GM21529 (cell line): ENCODE measurements at regions not wholly inside any gene's neighbourhood (a gene's known extent, or its start where the extent isn't known, plus 50 kb on each side); places are given as distances from the start of the nearest gene placed in this dataset.
"Not testable (repeated sequence)": the region's sequence is repeated elsewhere in the genome, so short reads cannot be mapped to it uniquely, and the experiment has no call there.

Experiments
- ATAC-seq: cut with Tn5 transposase; IDR thresholded peaks from one replicate; pipeline ENCODE4 v1.9.1; 2021; ENCODE audit not compliant: unreplicated experiment

DNA sequence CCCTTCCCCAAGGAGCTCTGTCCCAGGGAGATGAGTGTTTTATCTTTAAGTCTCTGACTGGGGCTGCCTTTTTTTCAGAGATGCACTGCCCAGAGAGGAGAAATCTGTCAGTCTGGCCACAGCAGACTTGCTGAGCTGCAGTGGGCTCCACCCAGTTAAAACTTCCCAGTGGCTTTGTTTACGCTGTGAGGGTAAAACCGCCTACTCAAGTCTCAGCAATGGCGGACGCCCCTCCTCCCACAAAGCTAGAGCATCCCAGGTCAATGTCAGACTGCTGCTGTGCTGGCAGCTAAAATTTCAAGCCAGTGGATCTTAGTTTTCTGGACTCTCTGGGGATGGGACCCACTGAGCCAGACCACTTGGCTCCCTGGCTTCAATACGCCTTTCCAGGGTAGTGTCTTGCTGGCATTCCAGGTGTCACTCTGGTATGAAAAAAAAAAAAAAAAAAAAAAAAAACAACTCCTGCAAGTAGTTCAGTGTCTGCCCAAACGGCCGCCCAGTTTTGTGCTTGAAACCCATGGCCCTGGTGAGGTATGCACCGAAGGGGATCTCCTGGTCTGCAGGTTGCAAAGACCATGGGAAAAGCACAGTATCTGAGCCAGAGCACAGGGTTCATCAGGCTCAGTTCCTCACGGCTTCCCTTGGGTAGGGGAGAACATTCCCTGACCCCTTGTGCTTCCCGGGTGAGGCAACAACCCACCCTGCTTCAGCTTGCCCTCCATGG, 1616.1 kb upstream of the ADGRL3 start:
- no peak for ATAC-seq

DNA sequence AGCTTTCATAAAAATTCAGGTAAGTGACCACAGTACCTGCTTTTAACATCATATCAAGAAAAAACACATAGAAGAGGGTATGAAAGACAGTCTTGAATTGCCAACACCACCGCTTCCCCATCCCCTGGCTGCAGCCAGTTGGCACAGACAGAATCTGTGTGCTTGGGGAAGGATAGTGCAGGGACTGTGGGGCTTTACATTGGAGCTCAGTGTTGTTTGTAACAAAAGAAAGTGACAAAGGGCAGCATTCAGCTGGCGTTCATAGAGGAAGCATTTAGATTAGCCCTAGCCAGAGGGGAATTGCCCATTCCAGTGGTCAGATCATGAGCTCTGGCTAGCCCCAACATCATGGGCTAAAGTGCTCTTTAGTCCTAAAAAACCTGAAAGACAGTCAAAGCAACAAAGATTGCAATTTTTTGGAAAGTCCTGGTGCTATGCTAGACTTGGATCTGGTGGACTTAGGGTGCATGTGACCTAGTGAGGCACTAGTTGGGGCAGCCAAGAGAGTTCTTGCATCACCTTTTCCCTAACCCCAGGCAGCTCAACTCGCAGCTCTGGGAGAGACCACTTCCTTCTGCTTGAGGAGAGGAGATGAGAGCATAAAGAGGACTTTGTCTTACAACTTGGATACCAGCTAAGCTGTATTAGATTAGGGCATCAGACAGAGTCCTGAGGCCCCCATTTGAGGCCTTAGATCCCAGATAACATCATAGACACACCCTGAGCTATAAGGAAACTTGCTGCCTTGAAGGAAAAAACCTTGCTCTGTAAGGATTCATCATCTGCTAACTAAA, 1602.4 kb upstream of the ADGRL3 start:
- no peak for ATAC-seq

DNA sequence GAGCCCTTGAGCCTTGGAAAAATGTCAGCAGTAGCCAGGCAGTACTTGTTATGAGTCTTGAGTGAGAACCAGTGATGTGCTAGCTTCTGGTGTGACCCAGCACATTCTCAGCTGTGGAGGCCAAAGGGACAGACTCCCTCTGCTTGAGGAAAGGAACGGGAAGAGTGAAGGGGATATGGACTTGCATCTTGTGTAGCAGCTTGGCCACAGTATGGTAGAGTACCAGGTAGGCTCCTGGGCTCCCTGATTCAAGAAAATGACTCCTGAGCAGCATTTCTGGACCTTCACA, 1601.9 kb upstream of the ADGRL3 start:
- ATAC-seq, result no peak

DNA sequence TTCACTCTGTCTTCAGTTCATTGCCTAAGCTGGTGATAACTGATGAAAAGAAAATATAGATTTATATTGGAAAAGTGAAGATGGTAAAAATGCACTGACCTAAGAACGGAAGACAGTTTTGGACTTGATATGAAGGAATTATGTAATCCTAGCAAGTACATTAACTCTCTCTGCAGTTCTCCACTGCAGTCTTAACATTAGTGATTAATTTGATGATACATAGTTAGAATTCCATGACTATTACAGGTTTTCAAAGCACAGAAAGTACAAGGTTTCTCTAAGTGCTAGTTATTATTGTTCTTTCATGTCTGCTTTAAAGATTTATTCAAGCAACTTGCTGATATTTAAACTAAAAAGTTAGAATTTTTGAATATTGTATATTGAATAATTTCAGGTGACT, 1591.7 kb upstream of the ADGRL3 start:
- no peak for ATAC-seq

DNA sequence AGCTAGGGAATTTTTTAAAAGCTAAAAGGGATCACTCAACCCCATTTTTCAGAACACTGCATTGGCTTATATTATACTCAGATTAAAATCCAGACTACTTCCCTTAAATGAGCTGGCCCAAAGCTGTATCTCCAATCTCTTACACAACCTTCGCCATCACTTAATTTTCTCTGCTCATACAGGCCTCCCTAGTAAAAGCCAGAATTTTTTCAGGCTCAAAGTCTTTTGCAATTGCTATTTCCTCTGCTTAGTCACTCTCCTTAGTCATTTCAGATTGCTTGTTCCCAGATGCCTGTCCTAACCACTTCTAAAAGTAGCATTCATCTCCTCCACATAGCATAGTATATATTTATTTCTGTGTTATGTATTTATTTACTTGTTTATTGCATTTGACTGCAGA, 1587.9 kb upstream of the ADGRL3 start:
- no peak for ATAC-seq

DNA sequence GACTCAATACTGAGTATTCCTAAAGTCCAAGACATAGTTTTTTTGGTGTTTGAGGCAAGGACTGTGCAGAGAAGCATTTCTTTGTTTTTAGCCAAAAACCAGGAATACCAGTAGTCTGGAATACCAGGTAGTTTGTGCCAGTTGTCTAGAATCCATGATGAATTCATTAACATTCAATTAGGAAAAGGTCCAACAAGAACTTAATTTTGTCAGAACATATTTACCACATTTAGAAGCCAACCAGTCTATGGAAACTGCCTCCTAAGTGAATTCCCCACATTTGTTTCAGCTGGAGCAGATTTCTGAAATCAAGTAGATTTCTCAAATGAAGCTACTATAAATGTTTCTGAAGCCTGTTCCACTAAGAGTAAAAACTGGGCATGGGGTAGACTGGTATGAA, 1584.8 kb upstream of the ADGRL3 start:
- no peak for ATAC-seq

DNA sequence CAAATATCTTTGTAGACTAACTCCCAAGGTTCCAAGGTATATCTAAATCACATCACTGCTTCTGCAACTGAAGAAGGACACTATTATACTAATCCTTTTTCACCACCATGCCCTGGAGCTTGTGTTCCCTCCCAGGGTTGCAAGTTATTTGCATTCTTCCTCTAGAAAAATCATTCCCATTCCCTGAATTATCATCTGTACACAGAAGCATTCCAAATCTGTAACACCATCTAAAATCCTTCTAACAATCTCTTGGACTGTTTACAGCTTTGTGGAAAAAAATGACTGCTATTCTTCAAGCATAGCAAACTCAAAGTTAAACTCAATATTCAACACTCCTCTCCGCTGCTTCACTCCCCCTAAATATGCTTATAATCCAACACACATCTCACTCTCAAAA, 1570.8 kb upstream of the ADGRL3 start:
- no peak for ATAC-seq

DNA sequence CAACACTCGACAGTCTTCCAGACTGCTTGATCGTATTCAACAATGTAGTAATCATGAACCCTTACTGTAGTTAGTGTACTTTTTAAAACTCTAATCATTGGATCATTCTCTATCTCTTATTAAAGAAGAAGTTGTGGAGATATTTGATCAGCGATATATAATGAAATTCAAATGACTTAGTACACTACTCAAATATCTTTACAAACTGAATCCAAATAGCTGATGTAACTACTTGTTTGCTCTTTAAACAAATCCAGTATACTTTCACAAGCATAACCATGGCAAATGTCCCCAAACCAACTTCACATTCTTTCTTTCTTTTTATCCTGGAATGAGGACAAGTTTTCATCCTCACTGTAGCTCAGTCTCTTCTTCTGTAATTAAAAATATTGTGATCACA, 1569.9 kb upstream of the ADGRL3 start:
- ATAC-seq, result no peak

DNA sequence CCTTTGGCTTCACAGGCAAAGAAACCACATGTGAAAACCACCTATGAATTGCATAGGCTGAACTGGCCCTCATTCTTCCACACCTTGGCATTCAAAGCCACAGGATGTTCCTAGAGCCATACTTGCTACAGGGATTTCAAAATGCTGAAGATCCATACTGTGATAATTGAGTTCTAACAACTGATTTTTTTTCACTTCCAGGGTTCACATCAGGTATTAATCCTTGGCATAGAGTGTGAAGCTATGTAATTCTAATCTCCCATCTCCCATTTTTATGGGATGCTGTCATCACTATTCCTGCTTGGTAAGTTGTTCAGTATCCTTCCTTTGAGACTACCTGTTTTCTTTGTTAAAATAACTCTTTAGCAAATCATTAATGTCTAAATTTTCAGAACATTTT, 1569.2 kb upstream of the ADGRL3 start:
- ATAC-seq, result no peak

DNA sequence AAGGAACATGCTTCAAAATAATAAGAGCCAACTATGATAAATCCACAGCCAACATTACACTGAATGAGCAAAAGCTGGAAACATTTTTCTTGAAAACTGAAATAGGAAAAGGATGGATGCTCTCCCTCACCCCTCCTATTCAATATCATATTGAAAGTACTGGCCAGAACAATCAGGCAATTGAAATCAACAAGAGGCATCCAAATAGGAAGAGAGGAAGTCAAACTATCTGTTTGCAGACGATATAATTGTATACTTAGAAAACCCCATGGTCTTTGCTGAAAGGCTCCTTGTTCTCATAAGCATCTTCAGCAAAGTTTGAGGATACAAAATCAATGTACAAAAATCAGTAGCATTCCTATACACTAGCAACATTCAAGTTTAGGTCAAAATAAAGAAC, 1562.5 kb upstream of the ADGRL3 start:
- ATAC-seq, result no peak

DNA sequence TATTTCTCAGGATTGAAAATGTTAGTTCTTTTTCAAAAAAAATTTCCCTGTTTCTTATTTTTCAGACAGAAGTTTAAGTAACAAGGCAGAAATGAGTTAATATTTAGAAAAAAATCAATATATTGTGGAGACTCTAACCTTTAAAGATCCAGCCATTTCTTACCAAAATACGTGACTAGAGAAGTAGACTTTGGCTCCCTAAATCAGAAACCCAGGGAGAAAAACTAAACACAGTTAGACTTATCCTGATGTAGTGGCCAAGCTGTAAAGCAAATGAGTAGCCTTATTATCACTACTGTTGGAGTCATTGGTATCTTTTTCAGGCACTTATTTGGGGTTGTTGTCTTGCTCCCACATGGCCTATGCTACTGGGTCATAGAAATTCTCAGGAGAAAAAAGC, 1556.4 kb upstream of the ADGRL3 start:
- no peak for ATAC-seq

DNA sequence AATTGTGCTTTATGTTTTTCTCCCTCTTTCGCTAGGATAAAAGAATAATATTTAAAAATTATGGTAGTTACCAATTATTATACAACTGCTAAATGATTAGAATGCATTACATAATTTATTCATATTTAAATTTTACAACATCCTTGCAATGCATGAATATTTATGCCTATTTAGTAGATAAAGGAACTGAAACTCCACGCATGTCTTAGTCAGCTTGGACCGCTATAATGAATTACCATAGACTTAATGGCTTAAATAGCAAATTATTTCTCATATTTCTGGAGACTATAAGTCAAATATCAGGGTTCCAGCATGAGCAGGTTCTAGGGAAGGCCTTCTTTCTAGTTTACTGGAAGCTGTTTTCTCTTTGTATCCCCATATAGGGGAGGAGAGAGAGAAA, 1555.4 kb upstream of the ADGRL3 start:
- no peak for ATAC-seq

DNA sequence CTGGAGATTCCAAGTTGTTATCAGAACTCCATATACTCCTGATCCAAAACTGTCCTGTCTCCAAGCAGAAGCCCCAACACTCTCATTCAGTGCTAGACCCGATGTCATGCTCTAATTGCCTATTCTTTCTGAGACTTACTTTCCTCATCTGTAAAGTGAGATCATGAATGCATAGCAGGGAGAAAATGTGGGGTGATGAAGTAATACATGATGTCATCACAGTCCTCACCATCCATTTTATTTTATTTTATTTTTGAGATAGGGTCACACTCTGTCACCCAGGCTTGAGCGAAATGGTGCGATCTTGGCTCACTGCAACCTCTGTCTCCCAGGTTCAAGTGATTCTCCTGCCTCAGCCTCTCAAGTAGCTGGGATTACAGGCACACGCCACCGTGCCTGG, 1554.0 kb upstream of the ADGRL3 start:
- no peak for ATAC-seq

DNA sequence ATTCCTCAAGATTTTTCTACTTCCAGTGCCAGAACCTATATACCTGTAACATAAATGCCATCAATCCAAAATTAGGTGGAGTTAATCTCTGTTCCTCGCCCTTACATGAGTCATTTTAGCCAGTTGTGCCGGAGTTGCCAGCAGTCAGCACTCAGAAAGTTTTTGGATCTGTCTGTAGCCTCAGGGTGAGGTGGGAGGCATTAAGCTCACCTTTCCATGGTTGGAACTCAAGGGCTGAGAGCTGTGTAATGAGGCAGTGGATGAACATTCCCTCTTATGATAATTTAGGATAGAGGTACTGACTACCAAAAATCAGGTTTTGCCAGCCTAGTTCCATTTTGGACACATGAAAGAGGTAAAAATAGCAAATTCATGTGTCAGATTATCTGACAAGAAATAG, 1553.1 kb upstream of the ADGRL3 start:
- no peak for ATAC-seq

DNA sequence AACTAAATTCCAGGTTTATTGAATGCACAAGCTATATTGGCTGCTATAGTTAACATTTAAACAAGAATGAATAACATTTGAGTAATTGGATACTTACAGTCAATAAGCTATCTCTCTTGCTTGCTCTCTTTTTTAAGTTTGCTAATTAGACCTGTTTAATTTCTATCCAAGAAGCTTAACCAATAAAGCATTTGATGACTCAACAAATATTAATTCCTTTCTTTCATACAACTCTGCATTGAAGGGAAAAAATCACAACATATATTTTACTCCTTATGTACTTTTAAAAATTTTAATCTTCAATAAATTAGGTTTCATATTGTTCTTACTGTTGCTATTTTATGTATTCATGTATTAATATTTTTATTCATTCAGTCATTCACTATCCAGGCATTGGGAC, 1552.6 kb upstream of the ADGRL3 start:
- ATAC-seq, result no peak

DNA sequence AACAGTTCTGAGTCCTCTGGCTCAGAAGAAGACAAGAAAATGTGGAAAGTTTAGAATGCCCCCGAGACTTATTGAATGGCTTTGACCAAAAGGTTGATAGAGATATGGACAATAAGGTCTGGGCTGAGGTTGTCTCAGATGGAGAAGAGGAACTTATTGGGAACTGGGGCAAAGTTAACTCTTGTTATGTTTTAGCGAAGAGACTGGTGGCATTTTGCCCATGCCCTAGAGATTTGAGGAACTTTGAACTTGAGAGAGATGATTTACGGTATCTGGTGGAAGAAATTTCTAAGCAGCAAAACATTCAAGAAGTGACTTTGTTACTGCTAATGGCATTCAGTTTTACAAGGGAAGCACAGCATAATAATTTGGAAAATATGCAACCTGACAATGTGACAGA, 1549.3 kb upstream of the ADGRL3 start:
- no peak for ATAC-seq

DNA sequence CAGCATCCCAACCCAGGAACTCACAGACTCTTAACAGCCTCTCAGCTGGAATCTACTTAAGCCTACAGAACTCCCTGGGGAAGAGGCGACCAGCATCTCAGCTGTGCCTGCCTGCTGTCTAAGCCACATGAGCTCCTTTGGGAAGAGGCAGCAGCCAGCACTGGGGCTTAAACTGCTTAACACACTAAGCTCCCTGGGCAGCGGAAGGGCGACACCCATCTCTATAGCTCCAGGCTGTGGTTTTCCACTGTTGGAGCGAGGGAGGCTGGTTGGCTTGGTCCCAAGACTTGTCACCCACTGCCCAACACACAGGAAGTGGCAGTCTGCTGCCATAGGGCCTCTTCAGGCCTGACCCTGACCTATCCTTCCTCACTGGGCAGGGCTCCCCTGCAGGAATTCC, 1544.1 kb upstream of the ADGRL3 start:
- ATAC-seq, result no peak

DNA sequence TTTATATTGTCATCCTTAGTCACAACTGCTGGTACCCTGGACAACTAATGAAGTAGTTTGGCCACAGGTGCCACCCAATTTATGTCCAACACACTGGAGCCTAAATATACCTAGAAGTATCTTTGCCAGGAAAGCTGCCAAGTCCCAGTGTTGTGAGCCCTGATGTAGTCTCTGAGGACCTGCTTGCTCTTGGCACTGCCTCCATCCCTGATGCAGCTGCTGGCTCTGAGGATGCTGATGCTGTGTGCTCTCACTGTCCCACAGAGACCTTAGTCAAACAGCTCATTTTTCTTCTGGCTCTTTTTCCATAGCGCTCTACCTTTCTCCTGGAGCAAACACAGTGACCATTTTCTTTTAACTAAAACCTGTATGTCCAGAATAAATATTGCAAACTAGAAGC, 1535.4 kb upstream of the ADGRL3 start:
- no peak for ATAC-seq

DNA sequence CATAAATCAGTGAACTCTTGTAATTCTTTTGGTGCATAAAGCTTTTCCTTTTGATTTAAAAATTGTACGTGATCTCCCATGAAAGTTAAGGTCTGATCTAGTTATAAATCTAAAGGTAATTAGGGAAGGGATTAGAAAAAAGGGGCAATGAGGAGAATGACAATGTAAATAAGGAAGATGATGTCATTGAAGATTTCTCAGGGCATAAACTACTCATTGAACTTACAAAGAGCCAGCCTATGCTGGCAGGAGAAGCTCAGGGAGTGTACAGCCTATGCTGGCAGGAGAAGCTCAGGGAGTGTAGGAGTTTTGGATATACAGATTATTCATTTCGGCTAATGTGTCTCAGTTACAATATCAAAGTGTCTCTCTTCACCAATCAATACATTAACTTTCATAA, 1533.5 kb upstream of the ADGRL3 start:
- no peak for ATAC-seq

DNA sequence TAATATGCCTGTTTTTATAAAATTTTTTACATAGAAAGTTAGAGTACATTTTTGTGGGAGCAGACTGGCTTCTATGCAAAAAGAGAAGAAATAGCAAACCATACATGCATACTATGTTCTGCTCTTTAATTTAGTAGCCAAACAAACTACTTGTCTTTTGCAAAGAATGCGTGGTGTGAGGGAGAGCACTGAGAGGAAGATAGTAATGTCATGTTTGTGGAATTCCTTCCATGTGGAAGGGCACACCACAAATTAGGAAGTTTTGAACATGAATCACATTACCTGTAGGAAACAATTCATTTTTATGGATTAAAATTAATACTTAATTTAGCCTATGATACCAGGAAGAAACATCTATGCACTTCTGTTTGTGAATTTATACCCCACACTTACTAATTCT, 1529.1 kb upstream of the ADGRL3 start:
- ATAC-seq, result no peak

DNA sequence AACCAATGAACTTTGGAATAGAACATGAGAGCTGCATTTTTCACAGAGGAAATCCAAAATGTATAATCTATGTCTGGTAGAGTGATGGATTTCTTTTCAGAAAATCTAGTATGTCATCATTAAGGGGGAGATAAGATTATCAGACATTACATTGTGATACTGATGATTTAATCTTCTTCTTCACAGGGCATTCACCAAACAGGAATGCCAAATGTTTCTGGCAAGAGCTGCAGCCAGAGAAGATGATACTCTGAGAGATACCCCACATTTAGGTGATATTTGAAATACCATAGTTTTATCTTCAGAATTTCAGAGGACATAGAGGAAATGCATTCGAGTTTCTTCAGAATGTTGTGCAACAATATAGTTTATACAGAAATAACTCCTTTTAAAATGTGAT, 1523.7 kb upstream of the ADGRL3 start:
- no peak for ATAC-seq

DNA sequence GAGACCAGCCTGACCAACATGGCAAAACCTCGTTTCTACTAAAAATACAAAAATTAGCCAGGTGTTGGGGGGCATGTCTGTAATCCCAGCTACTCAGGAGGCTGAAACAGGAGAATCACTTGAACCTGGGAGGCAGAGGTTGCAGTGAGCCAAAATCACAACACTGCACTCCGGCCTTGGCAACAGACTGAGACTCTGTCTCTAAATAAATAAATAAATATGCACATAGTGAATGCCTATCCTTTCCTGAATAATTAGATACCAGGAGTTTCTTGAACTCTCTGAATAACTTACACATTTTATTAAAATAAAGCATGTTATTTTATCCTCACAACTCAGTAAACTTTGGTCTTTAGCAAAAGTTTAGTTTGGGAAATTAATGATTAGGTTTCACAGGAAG, 1523.1 kb upstream of the ADGRL3 start:
- ATAC-seq, result not testable (repeated sequence)

DNA sequence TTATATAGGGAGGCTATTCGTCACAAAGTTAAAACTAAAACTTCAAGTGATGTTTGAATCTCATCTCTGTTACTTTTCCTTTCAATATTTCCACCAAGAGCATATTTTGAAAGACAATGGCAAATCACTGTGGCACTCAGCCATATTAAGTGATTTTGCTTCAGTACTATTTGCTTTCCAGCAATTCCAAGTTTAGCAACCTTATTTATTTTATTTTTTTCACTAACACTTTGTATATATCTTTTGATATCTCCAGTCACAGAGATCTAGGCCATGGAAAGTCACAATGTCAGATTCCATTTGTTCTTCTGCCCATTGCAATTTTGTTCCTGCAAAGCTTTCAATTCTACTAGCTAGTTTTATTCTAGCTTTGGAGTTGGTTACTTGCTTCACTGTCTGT, 1514.5 kb upstream of the ADGRL3 start:
- no peak for ATAC-seq
